BLaER1 (cell line): ENCODE measurements at regions not wholly inside any gene's neighbourhood (a gene's known extent, or its start where the extent isn't known, plus 50 kb on each side); places are given as distances from the start of the nearest gene placed in this dataset.

ENCODE experiments used
- H3K27ac ChIP-seq: shearing (Covaris generic); formaldehyde crosslinking; 2 replicates; pipeline ENCODE4 v1.8.1; 2022
- H3K27me3 ChIP-seq: shearing (Covaris generic); formaldehyde crosslinking; 2 replicates; pipeline ENCODE4 v1.8.1; 2022
- H3K36me3 ChIP-seq: shearing (Covaris generic); formaldehyde crosslinking; 2 replicates; pipeline ENCODE4 v1.8.1; 2022
- H3K4me1 ChIP-seq: shearing (Covaris generic); formaldehyde crosslinking; 2 replicates; pipeline ENCODE4 v1.8.1; 2022
- H3K4me2 ChIP-seq: shearing (Covaris generic); formaldehyde crosslinking; 2 replicates; pipeline ENCODE4 v1.8.1; 2022
- H3K4me3 ChIP-seq: shearing (Covaris generic); formaldehyde crosslinking; 2 replicates; pipeline ENCODE4 v1.8.1; 2022
- H3K9ac ChIP-seq: shearing (Covaris generic); formaldehyde crosslinking; 2 replicates; pipeline ENCODE4 v1.8.1; 2022
- H3K9me3 ChIP-seq: shearing (Covaris generic); formaldehyde crosslinking; 2 replicates; pipeline ENCODE4 v1.8.1; 2022
- H4K20me1 ChIP-seq: shearing (Covaris generic); formaldehyde crosslinking; 2 replicates; pipeline ENCODE4 v1.8.1; 2022
- Cebpa-rat ChIP-seq: shearing (Covaris generic); IDR thresholded peaks from 2 replicates; pipeline ENCODE4 v1.8.1; 2022

- no peak overlapping the region for H3K9ac ChIP-seq
- TF ChIP-seq Cebpa-rat: no peak
- H3K27ac ChIP-seq: no peak overlapping the region
- H3K36me3 ChIP-seq: no peaks in the 10 kb centered on the region
- no peaks in the 10 kb centered on the region for H3K27me3 ChIP-seq
- no peaks in the 10 kb centered on the region for H3K4me1 ChIP-seq
- H3K9me3 ChIP-seq: no peaks in the 10 kb centered on the region
- H3K4me2 ChIP-seq: no peak overlapping the region
- H3K4me3 ChIP-seq: no peak overlapping the region
- H4K20me1 ChIP-seq: no peaks in the 10 kb centered on the region
Observed at GRCh38 chr7:110058401-110058800, 1032.5 kb upstream of the LRRN3 start.

- no peaks in the 10 kb centered on the region for H4K20me1 ChIP-seq
- H3K9me3 ChIP-seq: no peaks in the 10 kb centered on the region
- no peak for TF ChIP-seq Cebpa-rat
- no peaks in the 10 kb centered on the region for H3K27me3 ChIP-seq
- no peak overlapping the region for H3K27ac ChIP-seq
- no peak overlapping the region for H3K4me2 ChIP-seq
- no peaks in the 10 kb centered on the region for H3K36me3 ChIP-seq
- no peak overlapping the region for H3K4me3 ChIP-seq
- H3K4me1 ChIP-seq: no peaks in the 10 kb centered on the region
- H3K9ac ChIP-seq: no peak overlapping the region
Observed at GRCh38 chr7:110061387-110061786, 1029.5 kb upstream of the LRRN3 start.

- Histone ChIP-seq H3K27me3 (no peaks in the 10 kb centered on the region), H3K9ac (no peak overlapping the region), H3K9me3 (no peaks in the 10 kb centered on the region), H3K4me3 (no peak overlapping the region), H3K4me2 (no peak overlapping the region), H4K20me1 (no peaks in the 10 kb centered on the region), H3K4me1 (no peaks in the 10 kb centered on the region), H3K36me3 (no peaks in the 10 kb centered on the region), H3K27ac (no peak overlapping the region)
- TF ChIP-seq Cebpa-rat: no peak
Observed at GRCh38 chr7:110065121-110065520, 1025.8 kb upstream of the LRRN3 start.

- TF ChIP-seq Cebpa-rat: no peak
- no peaks in the 10 kb centered on the region for H4K20me1 ChIP-seq
- H3K36me3 ChIP-seq: no peaks in the 10 kb centered on the region
- H3K4me2 ChIP-seq: no peak overlapping the region
- H3K27ac ChIP-seq: no peak overlapping the region
- H3K9me3 ChIP-seq: no peaks in the 10 kb centered on the region
- H3K27me3 ChIP-seq: no peaks in the 10 kb centered on the region
- H3K9ac ChIP-seq: no peak overlapping the region
- no peaks in the 10 kb centered on the region for H3K4me1 ChIP-seq
- H3K4me3 ChIP-seq: no peak overlapping the region
Observed at GRCh38 chr7:110066843-110067242, 1024.1 kb upstream of the LRRN3 start.

- Histone ChIP-seq H3K4me3 (no peak overlapping the region), H3K9ac (no peak overlapping the region), H3K4me1 (no peaks in the 10 kb centered on the region), H3K9me3 (no peaks in the 10 kb centered on the region), H3K27me3 (no peaks in the 10 kb centered on the region), H4K20me1 (no peaks in the 10 kb centered on the region), H3K27ac (no peak overlapping the region), H3K36me3 (no peaks in the 10 kb centered on the region), H3K4me2 (no peak overlapping the region)
- no peak for TF ChIP-seq Cebpa-rat
Observed at GRCh38 chr7:110071192-110071591, 1019.7 kb upstream of the LRRN3 start.

- Histone ChIP-seq H3K9ac (no peak overlapping the region), H3K36me3 (no peaks in the 10 kb centered on the region), H3K4me2 (no peak overlapping the region), H3K9me3 (no peaks in the 10 kb centered on the region), H3K27me3 (no peaks in the 10 kb centered on the region), H3K4me3 (no peak overlapping the region), H3K4me1 (no peaks in the 10 kb centered on the region), H4K20me1 (no peaks in the 10 kb centered on the region), H3K27ac (no peak overlapping the region)
- no peak for TF ChIP-seq Cebpa-rat
Observed at GRCh38 chr7:110075450-110075849, 1015.5 kb upstream of the LRRN3 start.

GRCh38 chr7:110076194-110076593 is 1014.7 kb upstream of the LRRN3 start:
- Histone ChIP-seq H3K27me3 (no peaks in the 10 kb centered on the region), H4K20me1 (no peaks in the 10 kb centered on the region), H3K4me1 (no peaks in the 10 kb centered on the region), H3K36me3 (no peaks in the 10 kb centered on the region), H3K9ac (no peak overlapping the region), H3K27ac (no peak overlapping the region), H3K9me3 (no peaks in the 10 kb centered on the region), H3K4me3 (no peak overlapping the region), H3K4me2 (no peak overlapping the region)
- TF ChIP-seq Cebpa-rat: no peak

- Histone ChIP-seq H3K36me3 (no peaks in the 10 kb centered on the region), H3K27me3 (no peaks in the 10 kb centered on the region), H3K4me3 (no peak overlapping the region), H4K20me1 (no peaks in the 10 kb centered on the region), H3K9me3 (no peaks in the 10 kb centered on the region), H3K4me2 (no peak overlapping the region), H3K9ac (no peak overlapping the region), H3K27ac (no peak overlapping the region), H3K4me1 (no peaks in the 10 kb centered on the region)
- no peak for TF ChIP-seq Cebpa-rat
Observed at GRCh38 chr7:110084181-110084807, 1006.6 kb upstream of the LRRN3 start.

GRCh38 chr7:110090110-110090820 is 1000.7 kb upstream of the LRRN3 start:
- H3K36me3 ChIP-seq: no peaks in the 10 kb centered on the region
- no peak overlapping the region for H3K4me2 ChIP-seq
- no peak for TF ChIP-seq Cebpa-rat
- H3K27ac ChIP-seq: no peak overlapping the region
- H3K9me3 ChIP-seq: peaks cover 6% of the 10 kb centered on the region; the same call in 1 of the 2 replicates
- H3K27me3 ChIP-seq: no peaks in the 10 kb centered on the region
- H3K9ac ChIP-seq: no peak overlapping the region
- no peaks in the 10 kb centered on the region for H4K20me1 ChIP-seq
- H3K4me1 ChIP-seq: no peaks in the 10 kb centered on the region
- no peak overlapping the region for H3K4me3 ChIP-seq

- Histone ChIP-seq H3K4me3 (no peak overlapping the region), H3K27me3 (no peaks in the 10 kb centered on the region), H3K27ac (no peak overlapping the region)
Observed at GRCh38 chr7:110095372-110096052, 995.4 kb upstream of the LRRN3 start.

More at GRCh38 chr7:110095372-110096052, 995.4 kb upstream of the LRRN3 start:
- H3K4me2 ChIP-seq: no peak overlapping the region
- H3K36me3 ChIP-seq: no peaks in the 10 kb centered on the region
- H4K20me1 ChIP-seq: no peaks in the 10 kb centered on the region
- TF ChIP-seq Cebpa-rat: no peak
- no peak overlapping the region for H3K9ac ChIP-seq
- peaks cover 2% of the 10 kb centered on the region; the same call in 1 of the 2 replicates for H3K9me3 ChIP-seq
- no peaks in the 10 kb centered on the region for H3K4me1 ChIP-seq
